ENCODE measurements at regions not wholly inside any gene's neighbourhood (a gene's known extent, or its start where the extent isn't known, plus 50 kb on each side); places are given as distances from the start of the nearest gene placed in this dataset.

DNA sequence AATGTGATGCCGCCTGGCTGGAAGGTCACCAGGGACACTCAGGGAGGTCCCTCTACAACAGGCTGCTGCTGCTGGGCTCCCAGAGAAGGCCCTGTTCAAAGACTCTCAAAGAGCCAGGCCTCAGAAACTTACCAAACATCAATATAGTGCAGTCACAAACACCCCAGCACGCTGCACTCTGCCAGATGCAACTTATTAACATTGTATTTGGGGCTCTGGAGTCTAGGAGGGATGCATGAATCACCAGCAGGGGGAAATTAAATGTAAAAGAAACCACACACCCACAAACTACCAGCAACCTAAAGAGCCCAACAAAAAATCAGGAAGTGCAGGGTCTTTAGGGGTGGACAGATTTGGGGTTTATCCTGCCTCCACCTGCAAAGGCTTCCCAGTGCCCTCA lies 74.6 kb upstream of the SPATA12 start:
- no peak for DNase-seq (ENCODE audit: low read depth in 2 of 2, low spot score in 1 of 2)

DNA sequence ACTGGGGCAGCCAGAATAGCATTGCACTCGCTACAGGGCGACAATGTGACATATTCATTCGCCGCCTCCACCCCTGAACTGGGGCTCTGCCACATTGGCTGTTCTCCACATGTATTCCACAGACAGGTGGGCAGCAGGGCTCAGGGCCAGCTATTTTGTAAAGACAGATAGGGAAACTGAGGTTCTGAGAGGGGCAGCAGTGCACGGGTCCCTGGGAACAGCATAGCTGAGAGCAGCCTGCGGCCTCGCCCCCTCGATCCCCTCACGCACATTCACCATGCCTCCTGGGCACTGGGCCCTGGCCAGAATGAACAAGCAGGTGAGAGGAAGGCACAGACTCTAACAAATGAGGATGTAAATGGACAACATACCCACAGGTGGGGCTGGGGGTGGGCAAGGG lies 75.0 kb upstream of the SPATA12 start:
- DNase-seq (ENCODE audit: low read depth in 2 of 2, low spot score in 1 of 2) = no peak

DNA sequence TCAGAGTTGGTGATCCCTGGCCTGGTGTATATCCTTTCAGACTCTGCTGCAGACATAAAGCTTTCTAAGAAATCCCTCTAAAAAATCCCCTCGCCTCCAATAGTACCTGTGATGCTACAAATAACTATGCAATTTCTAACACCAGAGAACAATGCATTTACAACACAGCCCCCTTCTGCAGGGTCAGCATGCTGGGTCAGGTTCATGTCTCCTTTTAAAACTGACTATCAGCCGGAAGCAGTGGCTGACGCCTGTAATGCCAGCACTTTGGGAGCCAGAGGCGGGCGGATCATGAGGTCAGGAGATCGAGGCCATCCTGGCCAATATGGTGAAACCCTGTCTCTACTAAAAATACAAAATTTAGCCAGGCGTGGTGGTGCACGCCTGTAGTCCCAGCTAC lies 77.0 kb upstream of the SPATA12 start:
- DNase-seq (ENCODE audit: low read depth in 2 of 2, low spot score in 1 of 2) = no peak

DNA sequence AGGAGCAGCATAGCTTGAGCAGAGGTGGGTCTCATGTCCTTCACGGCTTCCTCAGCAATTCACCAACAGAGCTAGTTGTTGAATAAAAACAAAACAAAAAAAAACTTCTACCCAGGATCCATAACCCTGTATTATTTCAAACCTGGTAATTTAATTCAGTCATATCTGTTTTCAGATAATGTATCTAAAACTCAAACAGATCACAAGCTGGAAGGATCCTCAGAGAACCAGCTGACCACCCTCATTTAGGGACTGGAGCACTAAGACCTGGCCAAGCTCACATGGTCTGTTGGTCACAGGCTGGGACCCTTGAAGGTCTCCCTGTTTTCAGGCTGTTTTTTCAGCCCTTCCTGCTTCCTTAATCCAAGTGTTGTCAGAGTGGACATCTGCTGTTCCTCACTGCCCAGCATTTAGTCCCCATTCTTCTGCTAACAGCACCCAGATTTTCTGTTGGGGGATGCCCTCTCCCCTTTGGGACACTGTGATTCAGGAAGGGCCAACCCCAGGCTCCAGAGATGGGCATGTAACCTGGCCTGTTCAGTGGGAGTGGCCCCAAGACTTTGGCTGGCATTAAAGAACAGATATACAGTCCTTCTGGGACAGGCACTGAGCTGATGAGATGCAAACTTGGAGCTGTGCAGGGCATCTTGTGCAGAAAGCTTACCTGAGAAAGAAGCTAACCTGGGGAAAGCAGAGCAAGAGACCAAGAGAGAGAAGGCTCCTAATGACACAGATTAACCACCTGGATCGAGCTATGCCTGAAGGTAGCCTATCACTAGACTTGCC lies 78.8 kb upstream of the SPATA12 start:
- DNase-seq (ENCODE audit: low read depth in 2 of 2, low spot score in 1 of 2) = no peak

DNA sequence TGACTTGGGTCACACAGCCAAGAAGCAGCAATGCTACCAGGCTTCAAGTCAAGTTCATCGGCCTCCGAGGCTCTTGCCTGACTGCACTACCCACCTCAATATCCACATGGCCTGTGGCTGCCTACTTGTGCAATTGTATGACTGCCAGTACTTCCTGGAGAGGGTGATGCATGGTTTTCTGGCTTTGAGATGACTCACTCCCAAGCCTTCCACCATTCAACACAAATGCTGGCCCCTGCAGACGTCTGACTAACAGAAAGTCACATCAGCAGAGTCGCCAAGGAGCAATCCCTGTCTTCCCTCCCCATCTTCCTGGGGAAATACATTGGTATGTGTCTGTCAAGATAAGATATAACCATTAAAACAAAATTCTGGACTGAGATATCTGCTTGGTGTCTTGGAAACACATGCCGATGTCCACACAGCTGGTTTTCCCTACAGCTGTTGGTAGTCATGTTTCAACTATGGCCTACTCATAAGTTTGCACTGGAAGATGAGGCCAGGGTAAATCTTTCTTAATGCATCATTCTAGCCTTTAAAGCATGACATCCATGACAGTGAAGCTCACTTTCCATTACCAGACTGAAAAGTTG lies 79.6 kb upstream of the SPATA12 start:
- DNase-seq (ENCODE audit: low read depth in 2 of 2, low spot score in 1 of 2) = peak in 1 of 2 donors; percentile 2

DNA sequence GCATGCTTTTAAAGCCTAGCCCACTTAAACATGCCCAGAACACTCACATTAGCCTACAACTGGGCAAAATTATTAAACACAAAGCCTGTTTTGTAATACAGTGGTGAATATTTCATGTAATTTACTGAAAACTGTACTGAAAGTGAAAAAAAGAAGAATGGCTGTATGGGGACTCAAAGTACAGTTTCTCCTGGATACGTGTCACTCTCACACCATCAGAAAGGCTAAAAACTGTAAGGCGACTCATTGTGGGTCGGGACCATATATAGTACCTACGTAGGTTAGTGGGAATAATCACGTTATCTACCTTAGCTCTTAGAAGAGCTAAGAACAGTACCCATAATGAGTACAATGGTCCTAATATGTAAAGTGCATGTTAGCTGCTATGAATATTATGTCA lies 80.2 kb upstream of the SPATA12 start:
- no peak for DNase-seq (ENCODE audit: low read depth in 2 of 2, low spot score in 1 of 2)

DNA sequence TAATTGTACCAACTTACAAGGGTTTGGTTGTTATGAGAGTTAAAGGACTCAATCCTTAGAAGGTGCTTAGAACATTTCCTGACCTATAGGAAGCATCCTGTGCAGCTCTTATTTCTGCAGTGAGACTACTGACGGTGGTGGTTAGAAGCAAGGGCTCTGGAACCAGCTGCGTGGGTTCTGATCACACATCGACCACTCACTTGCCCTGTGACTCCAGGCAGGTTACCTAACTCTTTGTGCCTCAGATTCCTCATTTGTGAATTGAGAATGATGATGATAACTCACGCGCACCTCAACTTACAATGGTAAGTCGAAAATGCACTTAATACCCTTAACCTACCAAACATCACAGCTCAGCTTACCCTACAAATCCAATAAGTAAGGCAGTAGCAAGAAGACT lies 80.7 kb upstream of the SPATA12 start:
- no peak for DNase-seq (ENCODE audit: low read depth in 2 of 2, low spot score in 1 of 2)

DNA sequence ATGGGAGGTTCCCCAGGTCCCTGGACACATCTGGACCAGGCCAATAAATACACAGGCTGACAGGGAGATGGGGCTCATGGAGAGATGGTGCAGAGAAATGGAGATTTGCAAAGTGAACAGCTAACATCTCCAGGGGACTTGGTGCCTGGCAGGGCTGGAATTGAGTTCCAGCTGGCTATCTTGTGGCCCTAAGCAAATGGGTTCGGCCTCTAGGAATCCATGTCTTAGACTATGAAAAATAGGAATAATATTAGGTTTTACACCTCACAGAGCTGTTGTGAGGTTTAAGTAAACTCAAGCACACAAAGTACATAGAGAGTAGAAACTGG lies 82.9 kb upstream of the SPATA12 start:
- no peak for DNase-seq (ENCODE audit: low read depth in 2 of 2, low spot score in 1 of 2)

DNA sequence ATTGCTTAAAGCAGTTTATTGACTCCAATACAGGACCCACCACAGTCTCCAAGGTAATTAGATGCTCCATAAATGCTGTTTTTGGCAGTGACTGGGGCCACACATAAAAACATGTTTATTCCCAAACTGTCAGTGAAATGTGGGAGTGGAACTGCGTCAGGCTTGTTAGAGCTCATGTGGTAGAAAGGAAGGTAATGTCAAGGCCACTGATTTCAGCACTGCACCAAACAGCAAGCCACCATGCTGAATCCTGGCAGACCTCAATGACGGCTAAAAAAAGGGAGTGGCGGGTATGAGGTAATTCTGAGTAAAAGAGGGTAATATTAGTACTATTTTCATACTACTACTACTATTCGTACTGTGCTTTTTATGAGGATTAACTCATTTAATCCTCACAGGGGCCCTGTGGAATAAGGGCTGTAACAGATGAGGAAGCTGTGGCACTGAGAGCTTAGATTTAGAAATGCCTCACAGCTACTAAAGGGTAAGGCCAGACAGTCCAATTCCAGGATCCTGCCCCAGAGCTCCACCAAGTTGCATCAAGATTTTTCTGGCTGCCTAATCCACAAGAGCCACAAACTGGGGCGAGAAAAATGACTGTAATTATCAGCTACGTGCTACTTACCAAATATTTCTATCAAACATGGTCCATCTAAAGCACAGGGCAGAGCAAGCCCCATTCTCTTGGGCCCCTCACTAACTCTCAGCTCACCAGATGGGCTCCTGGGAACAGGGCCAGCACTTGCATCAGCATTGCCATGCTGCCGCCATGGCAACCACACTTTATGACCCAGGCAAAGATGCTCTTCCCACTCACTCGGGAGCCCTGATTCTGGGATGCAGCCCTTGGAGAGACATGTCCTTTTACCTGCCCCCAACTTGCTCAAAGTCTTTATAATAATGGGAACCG lies 83.6 kb upstream of the SPATA12 start:
- no peak for DNase-seq (ENCODE audit: low read depth in 2 of 2, low spot score in 1 of 2)

DNA sequence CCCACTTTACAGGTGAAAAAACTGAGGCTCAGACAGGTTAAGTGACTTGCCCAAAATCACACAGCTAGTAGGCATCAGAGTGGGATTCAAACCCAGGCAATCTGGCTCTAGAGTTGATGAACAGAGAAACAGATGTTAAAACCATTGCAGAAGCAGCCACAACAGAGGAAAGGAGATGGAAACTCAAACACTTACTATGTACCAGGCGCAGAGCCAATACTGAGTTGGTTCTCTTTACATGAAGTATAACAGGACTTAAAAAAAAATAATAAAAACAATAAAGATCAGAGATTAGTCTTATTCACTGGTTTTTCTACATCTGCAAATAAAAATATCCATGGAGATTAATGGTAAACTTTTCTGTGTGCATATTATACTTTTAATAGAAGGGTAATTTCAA lies 84.9 kb upstream of the SPATA12 start:
- DNase-seq (ENCODE audit: low read depth in 2 of 2, low spot score in 1 of 2) = no peak

DNA sequence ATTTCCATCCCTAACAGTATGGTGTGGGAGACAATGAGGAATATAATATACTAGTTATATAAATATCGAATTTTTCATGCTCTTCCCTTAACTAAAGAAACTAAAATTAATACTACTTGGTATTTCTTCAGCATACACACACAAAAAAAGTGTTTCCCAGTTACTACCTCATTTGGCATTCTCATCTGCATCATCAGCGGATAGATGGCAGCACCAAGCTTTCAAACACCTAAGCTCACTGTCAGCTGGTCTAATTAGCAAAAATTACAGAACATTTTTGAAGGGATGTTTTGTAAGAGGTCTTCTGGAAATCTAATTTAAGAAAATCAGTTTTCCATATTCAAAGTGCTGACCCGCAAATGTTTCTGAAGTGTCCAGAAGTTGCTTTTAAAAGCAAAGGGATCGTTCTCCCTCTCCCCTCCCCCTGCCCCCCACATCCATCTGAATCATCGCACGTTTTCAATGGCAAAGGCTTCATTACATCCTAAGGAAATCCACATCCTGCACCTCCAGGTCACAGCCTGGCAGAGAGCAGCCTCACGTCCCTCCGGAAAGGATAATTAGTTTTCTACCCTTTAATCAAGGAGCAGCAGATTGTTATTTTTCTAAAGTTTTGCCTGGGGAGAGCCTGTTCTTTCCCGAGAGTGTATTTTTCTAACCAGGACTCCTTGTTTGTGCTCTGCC lies 86.1 kb upstream of the SPATA12 start:
- DNase-seq (ENCODE audit: low read depth in 2 of 2, low spot score in 1 of 2) = no peak

DNA sequence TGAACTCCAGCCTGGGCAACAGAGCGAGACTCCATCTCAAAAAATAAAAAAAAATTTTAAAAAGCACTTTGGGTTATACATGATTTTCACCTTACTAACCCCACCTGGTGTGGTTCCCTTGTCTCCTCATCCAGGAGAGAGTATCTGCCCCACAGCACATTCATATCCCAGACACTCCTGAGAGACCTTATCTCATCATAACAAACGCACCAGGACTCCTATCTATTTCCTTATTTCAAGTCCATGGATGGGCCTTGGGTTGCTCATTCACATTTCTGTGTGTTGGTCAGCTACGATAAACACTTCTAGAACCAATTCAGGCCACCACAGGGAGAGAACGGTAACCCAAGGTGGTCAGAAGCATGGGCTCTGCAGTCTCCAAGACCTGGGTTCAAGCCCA lies 88.6 kb upstream of the SPATA12 start:
- DNase-seq (ENCODE audit: low read depth in 2 of 2, low spot score in 1 of 2) = no peak

DNA sequence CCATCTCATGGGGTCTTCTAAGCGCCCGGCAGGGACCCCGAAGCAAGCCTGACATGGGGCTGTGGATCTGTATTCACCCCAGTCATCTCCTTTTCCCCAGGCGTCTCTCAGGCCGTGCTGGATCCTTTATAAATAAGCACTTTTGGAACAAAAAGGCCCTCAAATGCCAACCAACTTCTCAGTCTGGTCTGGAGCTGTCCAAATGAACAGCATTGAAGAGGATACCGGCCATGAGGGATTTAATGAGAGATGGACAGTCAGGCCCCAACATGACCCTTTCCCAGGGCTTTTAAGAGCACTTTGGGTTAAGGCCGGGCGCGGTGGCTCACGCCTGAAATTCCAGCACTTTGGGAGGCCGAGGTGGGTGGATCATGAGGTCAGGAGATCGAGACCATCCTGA lies 89.2 kb upstream of the SPATA12 start:
- no peak for DNase-seq (ENCODE audit: low read depth in 2 of 2, low spot score in 1 of 2)

DNA sequence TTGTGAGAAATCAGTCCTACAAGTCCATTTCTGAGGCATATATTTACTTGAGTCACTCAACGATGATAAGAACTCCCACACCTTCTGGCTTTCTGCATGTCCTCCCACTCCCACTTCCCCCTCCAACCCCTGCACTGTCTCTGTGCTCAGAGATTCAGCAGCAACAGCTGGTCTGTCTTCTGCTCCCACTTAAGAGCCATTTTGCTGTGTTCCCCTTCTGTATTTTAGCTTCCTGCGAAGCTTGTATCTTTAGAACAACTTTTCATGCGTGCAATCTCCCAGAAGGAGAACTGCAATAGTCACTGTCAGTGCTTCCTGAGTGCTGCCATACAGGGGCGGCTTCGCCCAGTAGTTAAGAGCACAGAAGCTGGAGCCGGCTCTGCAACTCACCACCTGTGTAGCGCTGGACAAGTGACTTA lies 90.0 kb upstream of the SPATA12 start:
- no peak for DNase-seq (ENCODE audit: low read depth in 2 of 2, low spot score in 1 of 2)

DNA sequence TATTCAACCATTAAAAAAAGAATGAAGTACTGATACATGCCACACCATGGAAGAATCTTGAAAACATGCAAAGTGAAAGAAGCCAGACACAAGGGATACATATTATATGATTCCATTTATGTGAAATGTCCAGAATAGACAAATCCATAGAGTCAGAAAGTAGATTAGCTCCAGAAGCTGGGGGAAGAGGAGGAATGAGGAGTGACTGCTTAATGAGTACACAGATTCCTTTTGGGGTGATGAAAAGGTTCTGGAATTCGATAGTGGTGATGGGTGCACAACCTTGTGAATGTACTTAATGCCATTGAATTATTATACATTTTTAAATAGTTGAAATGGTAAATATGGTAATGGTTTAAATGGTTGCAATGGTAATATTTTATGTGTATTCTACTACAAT lies 90.6 kb upstream of the SPATA12 start:
- no peak for DNase-seq (ENCODE audit: low read depth in 2 of 2, low spot score in 1 of 2)

DNA sequence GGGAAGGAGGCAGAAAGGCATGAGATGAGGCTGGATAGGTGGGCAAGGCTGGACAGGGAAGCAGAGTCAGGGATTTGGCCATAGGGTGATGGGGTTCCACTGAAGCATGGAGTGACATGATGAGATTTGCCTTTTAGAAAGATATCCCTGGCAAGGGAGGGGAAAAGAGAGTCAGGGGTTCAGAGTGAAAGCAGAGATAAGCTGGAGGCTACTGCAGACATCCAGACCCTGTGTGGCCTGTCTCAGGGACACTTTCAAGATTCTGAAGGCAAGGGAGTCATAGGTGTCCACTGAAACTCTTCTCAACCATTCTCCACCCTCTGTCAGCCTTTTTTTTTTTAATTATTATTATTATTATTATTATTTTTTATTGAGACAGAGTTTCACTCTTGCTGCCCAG lies 94.0 kb upstream of the SPATA12 start:
- DNase-seq (ENCODE audit: low read depth in 2 of 2, low spot score in 1 of 2) = no peak

DNA sequence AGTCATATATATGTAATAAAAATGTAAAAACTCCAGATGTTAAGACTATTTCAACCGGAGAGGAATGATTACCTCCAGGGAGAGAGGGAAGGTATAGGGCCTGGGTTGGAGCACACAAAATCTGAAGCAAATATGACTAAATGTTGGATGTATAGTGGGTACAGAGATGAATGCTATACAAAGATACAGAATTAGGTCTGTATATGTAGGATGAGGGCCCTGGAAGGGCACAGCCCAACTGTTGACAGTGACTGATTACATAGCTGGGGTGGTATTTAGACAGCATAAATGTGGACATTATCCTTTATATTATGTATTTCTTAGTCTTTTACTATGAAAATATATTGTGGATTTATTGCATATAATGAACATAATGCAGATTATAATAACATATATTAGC lies 94.4 kb upstream of the SPATA12 start:
- no peak for DNase-seq (ENCODE audit: low read depth in 2 of 2, low spot score in 1 of 2)

DNA sequence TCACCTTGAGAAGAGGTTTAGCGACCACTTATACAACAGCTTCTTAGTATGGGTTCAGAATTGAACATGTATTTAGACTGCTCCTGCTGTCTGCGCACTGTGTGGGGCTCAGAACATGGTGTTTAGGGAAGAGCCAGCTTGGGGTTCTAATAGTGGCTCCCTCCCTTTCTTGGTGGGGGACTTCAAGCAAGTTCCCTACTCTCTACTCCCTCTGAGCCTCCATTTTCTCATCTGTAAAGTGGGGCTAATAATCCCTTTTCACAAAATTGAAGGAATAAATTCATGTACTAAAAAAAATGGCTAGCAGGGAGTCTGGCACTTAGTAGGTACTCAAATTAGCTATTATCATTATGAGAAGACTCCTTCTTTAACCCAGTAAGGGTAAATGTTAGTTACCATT lies 97.5 kb upstream of the SPATA12 start:
- DNase-seq (ENCODE audit: low read depth in 2 of 2, low spot score in 1 of 2) = no peak

DNA sequence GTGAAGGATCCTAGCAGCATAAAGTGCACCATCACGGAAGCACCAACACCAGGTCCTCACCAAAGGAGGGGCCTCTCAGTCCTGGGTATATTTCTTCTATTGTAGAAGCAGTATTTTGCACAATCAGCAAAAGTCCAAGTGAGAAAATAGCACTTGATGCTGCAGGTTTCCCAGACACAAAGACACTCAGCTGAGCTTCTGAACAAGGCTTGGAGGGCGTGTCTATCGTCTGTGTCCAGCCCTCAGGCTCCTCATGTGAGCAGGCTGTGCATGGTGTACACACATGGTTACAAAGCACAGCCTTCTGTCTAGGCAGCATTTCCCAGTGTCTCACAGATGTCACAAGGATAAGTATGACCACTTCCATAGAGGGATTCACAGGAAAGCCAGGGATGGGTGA lies 98.3 kb upstream of the SPATA12 start:
- no peak for DNase-seq (ENCODE audit: low read depth in 2 of 2, low spot score in 1 of 2)

DNA sequence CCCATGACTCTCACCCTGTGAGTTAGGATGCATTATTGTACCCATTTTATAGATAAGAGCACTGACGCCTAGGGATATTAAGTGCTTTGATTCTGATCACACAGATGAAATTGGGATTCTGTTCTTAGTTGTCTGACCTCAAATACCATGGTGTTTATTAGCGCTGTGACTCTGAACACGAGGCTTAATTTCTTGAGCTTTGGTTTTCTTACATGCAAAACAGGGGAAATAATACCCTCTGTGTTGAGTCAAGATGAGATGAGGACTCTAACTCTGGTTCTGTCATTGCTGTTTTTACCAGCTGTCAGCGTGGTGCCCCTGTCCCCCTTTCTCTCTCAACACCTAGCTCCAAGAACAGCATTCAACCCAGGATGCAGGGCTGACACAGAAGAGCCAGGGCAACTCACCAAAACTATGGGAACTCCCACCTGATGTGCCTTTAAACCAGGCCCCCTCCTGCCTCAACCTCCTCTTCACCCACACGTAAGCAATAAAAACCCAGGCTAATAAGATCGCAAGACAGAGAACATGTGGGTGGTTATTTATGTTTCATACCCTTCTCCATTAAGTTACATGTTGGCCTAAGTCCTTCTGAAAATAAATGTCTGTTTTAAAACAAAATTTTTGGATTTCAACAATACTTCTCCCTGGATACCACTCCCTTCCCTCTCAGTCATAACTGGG lies 100.1 kb upstream of the SPATA12 start:
- DNase-seq (ENCODE audit: low read depth in 2 of 2, low spot score in 1 of 2) = no peak

DNA sequence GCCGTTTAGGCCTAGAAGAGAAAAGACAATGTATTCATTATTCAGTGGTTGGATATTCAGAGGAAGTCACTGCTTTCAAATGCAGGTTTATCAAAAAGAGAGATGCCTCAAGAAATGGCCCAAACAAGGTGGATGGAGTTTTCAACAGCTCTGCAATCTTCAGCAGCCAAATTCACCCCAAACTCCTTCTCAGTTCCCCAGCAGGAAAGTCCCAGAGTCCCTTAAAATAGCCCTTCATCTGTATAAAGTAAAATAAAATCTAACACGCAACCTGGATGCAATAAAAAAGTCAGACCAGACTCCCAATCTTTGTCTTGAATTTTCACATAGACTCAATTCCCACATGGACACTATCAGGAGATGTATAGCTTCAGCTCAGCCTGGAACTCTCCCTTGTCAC lies 101.6 kb upstream of the SPATA12 start:
- no peak for DNase-seq (ENCODE audit: low read depth in 2 of 2, low spot score in 1 of 2)
